NCI-H526 (cell line): ENCODE measurements at regions not wholly inside any gene's neighbourhood (a gene's known extent, or its start where the extent isn't known, plus 50 kb on each side); places are given as distances from the start of the nearest gene placed in this dataset.

Experiments used
- DNase-seq, 2 experiments: peaks; one replicate each; lab custom pipeline; 2025; lab: John Stamatoyannopoulos, UW

GRCh38 chr5:27652505-27652904, 614.1 kb upstream of the CDH9 start:
- peak in 1 of 2 experiments; percentile 36 for DNase-seq

DNA sequence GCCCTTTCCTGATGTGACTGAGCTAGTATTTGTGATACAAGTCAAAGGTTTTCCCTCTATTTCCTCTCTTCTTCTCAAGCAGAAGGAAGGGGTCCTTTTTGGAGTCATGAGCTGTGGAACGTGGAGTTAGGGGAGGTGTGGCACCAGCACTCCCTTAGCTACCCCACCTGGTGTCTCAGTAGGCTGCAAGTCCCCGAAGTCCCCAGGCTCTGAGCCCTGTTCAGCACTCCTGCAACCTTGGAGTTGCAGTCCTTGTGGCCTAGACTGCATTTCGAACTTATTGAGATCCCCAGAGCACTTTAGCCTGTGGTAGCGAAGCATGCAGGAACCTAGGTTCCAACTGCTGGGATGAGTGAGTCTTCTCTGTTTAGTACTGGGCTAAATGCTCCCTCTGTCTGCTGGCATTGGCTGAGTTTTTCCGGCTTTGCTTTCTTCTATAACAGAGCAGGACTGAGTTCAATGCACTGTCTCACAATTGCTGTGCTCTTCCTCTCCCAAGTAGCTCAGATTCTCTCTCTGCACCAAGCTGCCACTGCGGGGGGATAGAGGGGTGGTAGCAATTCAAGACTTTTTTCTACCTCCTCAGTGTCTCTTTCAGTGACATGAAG, 600.7 kb upstream of the CDH9 start:
- no peak for DNase-seq

- DNase-seq = no peak
Measured at GRCh38 chr5:27619982-27620381, 581.6 kb upstream of the CDH9 start.

DNA sequence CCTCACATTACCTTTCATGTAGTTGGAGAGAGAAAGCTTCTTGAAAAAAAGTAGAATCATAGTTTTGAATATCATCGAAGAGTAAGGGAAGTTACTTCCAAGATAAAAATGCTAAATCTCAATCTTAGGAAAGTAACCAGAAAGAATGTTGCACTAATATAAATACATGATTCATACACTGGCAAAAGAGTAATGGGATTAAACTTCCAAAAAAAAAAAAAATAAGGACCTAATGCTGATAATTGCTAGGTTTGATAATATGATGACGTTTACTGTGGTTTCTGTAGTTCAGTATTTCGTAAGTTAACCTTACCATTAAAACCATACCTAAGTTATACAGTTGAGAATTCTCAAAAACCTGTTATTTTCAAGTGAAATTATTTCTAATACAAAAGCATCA, 573.8 kb upstream of the CDH9 start:
- DNase-seq = no peak

- DNase-seq = no peak
Measured at GRCh38 chr5:27608992-27609391, 570.6 kb upstream of the CDH9 start.

- DNase-seq = no peak
Measured at GRCh38 chr5:27598576-27598975, 560.2 kb upstream of the CDH9 start.

- DNase-seq = no peak
Measured at GRCh38 chr5:27594141-27594540, 555.8 kb upstream of the CDH9 start.

DNA sequence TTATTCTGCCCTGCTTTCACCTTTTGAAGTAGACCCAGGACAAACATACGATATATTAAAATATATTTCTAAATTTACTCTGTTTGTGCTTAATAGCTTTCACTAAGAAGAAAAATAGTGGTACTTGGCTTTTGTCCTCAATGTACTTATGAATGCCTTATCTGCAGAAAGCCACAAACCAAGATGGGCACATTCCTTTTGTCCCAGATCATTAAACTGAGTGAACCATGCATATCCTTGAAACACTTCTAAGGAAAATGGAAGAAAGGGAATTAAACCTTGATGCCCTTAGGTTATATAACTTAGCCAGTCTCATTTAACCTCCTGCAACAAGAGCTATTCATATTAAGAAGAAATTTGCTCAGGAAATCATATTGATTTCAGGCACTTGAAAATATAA, 553.8 kb upstream of the CDH9 start:
- no peak for DNase-seq

DNA sequence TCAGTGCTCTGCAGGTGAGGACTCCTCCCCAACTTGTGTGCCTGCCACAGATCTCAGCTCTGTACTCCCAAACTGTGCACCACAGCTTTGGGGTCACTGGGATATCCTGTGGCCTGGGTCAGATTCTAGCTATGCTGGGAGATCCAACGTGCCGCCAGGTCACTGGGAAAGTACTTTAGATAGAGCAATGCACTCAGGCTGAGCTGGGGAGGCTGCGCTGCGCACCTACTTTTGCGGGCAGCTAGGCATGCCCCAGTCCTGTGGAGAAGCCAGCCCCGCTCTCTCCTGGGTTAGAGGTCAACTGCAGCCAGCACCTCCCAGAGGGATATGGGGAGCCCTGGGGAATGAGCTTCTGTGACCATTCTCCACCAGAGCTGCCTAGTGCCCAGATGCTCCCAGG, 552.1 kb upstream of the CDH9 start:
- DNase-seq = no peak

DNA sequence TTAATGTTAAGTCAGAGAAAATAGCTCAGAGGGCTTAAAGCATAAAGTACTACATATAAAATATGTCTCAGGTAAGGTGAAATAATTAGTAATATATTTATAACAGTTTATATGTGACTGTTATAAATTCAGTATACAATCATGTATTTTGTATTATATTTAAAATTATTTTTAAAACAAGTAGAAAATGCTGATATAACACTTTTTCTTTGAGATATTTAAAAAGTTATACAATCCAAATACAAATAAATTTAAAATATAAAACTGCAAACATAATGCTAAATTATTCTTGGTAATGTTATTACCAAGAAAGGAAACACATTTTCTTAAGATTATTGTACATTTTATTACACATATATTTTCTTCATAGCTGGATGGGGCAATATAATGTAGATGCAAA, 539.9 kb upstream of the CDH9 start:
- no peak for DNase-seq

DNA sequence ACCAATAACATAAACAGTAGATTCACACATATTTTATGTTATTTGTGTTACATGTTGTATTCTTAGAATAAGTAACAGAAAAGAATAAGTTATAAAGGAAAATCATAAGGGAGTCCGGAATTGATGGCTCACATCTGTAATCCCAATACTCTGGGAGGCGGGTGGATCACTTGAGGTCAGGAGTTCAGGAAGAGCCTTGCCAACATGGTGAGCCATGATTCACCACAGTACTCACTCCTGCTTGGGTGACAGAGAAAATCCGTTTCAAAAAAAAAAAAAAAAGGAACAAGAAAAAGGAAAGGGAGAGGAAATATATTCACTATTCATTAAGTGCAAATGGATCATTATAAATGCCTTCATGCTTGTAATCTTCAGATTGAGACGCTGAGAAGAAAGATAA, 533.3 kb upstream of the CDH9 start:
- DNase-seq = no peak

- no peak for DNase-seq
Measured at GRCh38 chr5:27568811-27569210, 530.4 kb upstream of the CDH9 start.

- no peak for DNase-seq
Measured at GRCh38 chr5:27561408-27561807, 523.0 kb upstream of the CDH9 start.

- DNase-seq = no peak
Measured at GRCh38 chr5:27548484-27548883, 510.1 kb upstream of the CDH9 start.

DNA sequence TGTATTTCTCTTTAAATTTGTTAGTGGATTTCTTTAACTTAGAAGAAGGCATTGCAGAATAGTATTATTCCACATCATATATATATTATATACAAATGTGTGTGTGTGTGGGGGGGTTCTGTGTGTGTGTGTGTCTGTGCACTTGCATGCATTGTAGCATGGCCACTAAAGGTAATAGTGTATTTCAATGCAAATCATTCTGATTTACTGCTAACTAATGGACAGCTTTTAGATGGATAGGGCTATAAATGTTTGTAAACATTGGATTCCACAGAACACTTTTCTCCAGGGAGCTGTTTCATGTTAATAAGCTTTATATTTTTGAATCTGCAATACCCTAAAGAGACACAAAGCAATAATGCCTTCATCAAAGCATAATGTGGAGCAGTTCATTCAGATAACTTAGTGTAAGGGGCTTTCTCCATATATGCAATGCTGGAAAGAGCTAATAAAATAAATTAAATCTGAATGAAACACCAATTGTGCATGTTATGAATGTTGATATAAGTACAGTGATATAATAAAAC, 496.7 kb upstream of the CDH9 start:
- DNase-seq = peak in 1 of 2 experiments; percentile 18

- DNase-seq = no peak
Measured at GRCh38 chr5:27532305-27532704, 493.9 kb upstream of the CDH9 start.

GRCh38 chr5:27524515-27524914, 486.1 kb upstream of the CDH9 start:
- DNase-seq = no peak

DNA sequence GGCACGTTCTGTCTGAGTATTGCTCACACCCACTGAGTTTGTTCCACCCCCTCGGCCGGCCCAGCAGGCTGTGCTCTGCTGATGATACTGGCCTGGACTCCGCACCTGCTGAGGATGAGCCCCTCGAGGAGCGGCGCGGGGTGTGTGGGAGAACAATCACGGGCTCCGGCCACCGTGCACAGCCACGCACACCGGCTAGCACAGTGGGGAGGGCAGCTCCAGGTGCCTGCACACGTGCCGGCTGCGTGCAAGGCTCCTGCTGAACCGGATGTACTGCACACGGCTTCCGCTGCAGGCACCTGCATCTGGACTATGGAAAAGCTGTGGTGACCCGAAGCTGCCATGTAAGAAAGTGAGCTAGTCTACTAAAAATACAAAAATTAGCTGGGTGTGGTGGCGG, 485.2 kb upstream of the CDH9 start:
- no peak for DNase-seq

DNA sequence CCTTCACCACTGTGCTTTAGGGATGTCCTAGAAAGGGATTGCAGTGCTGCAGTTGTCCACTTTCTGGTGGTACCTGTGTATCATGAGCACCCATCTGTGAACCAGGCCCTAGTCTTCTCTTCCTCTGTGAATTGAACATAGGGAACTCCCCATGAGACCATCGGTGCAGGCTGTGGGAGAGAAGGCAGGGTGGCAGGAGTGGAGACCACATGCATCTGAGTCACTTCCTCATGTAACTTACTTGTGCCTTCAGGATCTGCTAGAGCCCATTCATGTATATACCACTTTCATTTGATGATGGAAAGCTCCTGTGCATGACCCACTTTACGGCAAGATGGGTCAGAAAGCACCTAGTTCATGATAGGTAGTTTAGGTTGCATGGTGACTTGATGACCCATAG, 478.1 kb upstream of the CDH9 start:
- DNase-seq = no peak

DNA sequence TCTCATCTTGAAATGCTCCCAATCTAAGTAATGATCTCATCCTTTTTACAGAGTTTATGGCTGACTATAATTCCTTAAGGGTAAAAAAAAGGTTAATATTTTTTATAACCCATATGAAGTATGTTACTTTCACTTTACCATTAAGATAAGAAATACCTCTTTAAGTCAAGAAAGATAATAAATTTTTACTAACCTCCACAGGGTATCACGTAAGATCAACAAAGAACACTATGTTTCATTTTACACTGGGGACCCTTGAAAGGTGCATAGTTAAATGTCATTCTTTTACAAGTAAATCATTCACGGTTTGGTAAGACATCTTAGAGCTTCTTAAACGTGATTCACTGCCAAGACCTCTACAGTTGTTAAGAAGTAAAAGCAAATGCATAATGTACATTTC, 472.7 kb upstream of the CDH9 start:
- DNase-seq = no peak

DNA sequence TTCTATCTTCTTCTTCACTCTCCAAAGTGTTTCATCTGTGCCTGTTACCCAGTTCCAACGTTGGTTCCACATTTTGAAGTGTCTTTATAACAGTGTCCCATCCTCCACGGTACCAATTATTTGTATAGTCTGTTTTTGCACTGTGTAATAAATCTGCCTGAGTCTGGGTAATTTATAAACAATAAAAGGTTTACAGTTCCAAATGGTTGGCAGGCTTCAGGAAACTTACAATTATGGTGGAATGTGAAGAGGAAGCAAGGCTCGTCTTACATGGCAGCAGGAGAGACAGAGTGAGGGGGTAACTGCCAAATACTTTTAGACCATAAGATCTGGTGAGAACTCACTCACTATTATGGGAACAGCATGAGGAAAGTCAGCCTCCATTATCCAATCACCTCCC, 465.4 kb upstream of the CDH9 start:
- DNase-seq = no peak

DNA sequence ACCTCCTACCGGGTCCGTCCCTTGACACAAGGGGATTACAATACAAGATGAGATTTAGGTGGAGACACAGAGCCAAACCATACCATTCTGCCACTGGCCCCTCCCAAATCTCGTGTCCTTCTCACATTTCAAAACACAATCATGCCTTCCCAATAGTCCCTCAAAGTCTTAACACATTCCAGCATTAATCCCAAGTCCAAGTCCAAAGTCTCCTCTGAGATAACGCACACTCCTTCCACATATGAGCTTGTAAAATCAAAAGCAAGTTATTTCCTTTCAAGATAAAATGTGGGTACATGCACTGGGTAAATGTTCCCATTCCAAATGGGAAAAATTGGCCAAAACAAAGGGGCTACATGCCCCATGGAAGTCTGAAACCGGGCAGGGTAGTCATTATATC, 463.9 kb upstream of the CDH9 start:
- no peak for DNase-seq

GRCh38 chr5:27497491-27497890, 459.1 kb upstream of the CDH9 start:
- no peak for DNase-seq

- DNase-seq = no peak
Measured at GRCh38 chr5:27494887-27495286, 456.5 kb upstream of the CDH9 start.
